Fibroblast of lung (primary cell): ENCODE measurements at regions not wholly inside any gene's neighbourhood (a gene's known extent, or its start where the extent isn't known, plus 50 kb on each side); places are given as distances from the start of the nearest gene placed in this dataset.

ENCODE experiments used
- EZH2 ChIP-seq: IDR thresholded peaks from 2 replicates; pipeline ENCODE4 v1.5.1; 2012; ENCODE audit warnings: low read length, control low read depth, mild to moderate bottlenecking; ENCODE audit errors: missing control alignments
- TF ChIP-seq, protein P1 (sequence below), 2 donors: IDR thresholded peaks in 1 of 2; conservative IDR thresholded peaks in 1 of 2; 1 replicate in 1 of 2; 2 replicates in 1 of 2; pipeline ENCODE4 v1.5.1; 2011 to 2012; ENCODE audit warnings: low read length in 2 of 2, control low read depth in 1 of 2, inconsistent platforms in 1 of 2, low read depth in 1 of 2, mild to moderate bottlenecking in 1 of 2

DNA sequence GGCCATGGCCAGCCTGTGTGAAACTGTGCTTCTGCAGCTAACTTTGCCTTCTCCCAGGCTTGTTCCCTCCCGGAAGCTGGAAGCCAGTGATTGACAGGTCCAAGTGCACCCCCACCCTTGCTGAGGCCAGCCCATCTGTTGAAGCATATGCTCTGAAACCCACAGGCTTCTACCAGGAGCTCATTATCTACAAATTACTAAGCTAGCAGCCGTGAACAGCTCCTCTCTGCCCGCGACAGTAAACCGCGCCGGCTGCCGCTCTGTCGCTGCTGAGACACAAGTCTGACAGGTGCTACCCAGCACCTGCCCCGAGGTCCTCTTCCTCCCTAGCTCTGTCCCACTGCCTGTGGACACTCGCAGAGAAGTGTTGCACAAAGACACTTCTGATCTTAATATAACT is 490.9 kb downstream of the GADD45G start:
- TF ChIP-seq, protein P1, sequence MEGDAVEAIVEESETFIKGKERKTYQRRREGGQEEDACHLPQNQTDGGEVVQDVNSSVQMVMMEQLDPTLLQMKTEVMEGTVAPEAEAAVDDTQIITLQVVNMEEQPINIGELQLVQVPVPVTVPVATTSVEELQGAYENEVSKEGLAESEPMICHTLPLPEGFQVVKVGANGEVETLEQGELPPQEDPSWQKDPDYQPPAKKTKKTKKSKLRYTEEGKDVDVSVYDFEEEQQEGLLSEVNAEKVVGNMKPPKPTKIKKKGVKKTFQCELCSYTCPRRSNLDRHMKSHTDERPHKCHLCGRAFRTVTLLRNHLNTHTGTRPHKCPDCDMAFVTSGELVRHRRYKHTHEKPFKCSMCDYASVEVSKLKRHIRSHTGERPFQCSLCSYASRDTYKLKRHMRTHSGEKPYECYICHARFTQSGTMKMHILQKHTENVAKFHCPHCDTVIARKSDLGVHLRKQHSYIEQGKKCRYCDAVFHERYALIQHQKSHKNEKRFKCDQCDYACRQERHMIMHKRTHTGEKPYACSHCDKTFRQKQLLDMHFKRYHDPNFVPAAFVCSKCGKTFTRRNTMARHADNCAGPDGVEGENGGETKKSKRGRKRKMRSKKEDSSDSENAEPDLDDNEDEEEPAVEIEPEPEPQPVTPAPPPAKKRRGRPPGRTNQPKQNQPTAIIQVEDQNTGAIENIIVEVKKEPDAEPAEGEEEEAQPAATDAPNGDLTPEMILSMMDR (conservative IDR thresholded peaks at IDR 0.05 in 1 of 2, IDR thresholded peaks at IDR 0.05 in 1 of 2; ENCODE audit: low read depth in 1 of 2, low read length in 2 of 2), result no peak
- no peak for TF ChIP-seq EZH2
